ENCODE measurements at regions not wholly inside any gene's neighbourhood (a gene's known extent, or its start where the extent isn't known, plus 50 kb on each side); places are given as distances from the start of the nearest gene placed in this dataset.
"Not testable (repeated sequence)": the region's sequence is repeated elsewhere in the genome, so short reads cannot be mapped to it uniquely, and the experiment has no call there.

DNA sequence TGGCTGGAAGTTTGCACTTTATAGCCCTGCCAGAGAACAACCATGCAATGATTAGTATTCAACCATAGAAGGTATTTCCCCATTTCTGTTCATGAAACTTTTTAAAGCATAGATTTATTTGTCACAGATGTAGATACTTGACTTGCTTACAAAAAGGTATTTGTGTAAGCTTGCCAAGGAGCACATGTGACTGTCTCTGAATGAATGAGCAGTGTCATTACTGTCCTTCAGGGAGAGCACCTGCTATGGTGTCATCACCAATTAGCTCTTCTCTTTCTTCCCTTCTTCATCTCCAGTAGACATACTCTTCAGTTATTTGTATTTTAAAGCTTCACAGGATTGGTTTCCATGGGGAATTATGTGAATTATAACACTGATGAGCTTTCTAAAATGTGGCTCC, 1064.7 kb upstream of the GRIA3 start:
- Mint-ChIP-seq H3K36me3 (no peaks in the 10 kb centered on the region), H3K4me3 (no peak overlapping the region), H3K4me1 (peaks cover 1% of the 10 kb centered on the region), H3K27me3 (ENCODE audit: low read depth) (no peaks in the 10 kb centered on the region), H3K27ac (no peak overlapping the region), H3K9me3 (peaks cover 37% of the 10 kb centered on the region)
- TF ChIP-seq, protein P1, sequence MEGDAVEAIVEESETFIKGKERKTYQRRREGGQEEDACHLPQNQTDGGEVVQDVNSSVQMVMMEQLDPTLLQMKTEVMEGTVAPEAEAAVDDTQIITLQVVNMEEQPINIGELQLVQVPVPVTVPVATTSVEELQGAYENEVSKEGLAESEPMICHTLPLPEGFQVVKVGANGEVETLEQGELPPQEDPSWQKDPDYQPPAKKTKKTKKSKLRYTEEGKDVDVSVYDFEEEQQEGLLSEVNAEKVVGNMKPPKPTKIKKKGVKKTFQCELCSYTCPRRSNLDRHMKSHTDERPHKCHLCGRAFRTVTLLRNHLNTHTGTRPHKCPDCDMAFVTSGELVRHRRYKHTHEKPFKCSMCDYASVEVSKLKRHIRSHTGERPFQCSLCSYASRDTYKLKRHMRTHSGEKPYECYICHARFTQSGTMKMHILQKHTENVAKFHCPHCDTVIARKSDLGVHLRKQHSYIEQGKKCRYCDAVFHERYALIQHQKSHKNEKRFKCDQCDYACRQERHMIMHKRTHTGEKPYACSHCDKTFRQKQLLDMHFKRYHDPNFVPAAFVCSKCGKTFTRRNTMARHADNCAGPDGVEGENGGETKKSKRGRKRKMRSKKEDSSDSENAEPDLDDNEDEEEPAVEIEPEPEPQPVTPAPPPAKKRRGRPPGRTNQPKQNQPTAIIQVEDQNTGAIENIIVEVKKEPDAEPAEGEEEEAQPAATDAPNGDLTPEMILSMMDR (IDR thresholded peaks at IDR 0.05; ENCODE audit: unreplicated experiment): no peak
- DNase-seq (ENCODE audit: low spot score in 2 of 2, unreplicated experiment in 2 of 2): no peak

GRCh38 chrX:122122274-122122673, 1061.8 kb upstream of the GRIA3 start:
- Mint-ChIP-seq H3K27me3 (ENCODE audit: low read depth) (no peaks in the 10 kb centered on the region), H3K4me3 (no peak overlapping the region), H3K4me1 (no peaks in the 10 kb centered on the region), H3K9me3 (peaks cover 29% of the 10 kb centered on the region), H3K36me3 (no peaks in the 10 kb centered on the region), H3K27ac (no peak overlapping the region)
- no peak for DNase-seq (ENCODE audit: low spot score in 2 of 2, unreplicated experiment in 2 of 2)
- TF ChIP-seq, protein P1 (IDR thresholded peaks at IDR 0.05; ENCODE audit: unreplicated experiment): no peak

DNA sequence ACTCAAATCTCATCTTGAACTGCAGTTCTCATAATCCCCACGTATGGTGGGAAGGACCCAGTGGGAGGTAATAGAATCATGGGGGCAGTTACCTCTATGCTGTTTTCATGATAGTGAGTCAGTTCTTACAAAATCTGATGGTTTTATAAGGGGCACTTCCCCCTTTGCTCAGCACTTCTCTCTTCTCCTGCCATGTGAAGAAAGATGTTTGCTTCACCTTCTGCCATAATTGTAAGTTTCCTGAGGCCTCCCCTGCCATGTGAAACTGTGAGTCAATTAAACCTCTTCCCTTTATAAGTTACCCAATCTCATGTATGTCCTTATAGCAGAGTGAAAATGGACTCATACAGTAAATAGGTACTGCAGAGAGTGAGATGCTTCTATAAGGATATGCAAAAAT, 1050.6 kb upstream of the GRIA3 start:
- DNase-seq (ENCODE audit: low spot score in 2 of 2, unreplicated experiment in 2 of 2): no peak
- no peaks in the 10 kb centered on the region for H3K27me3 Mint-ChIP-seq (ENCODE audit: low read depth)
- H3K27ac Mint-ChIP-seq: no peak overlapping the region
- TF ChIP-seq, protein P1 (IDR thresholded peaks at IDR 0.05; ENCODE audit: unreplicated experiment): no peak
- H3K4me1 Mint-ChIP-seq: no peaks in the 10 kb centered on the region
- no peak overlapping the region for H3K4me3 Mint-ChIP-seq
- no peaks in the 10 kb centered on the region for H3K36me3 Mint-ChIP-seq
- H3K9me3 Mint-ChIP-seq: peaks cover 46% of the 10 kb centered on the region

- no peak for DNase-seq (ENCODE audit: low spot score in 2 of 2, unreplicated experiment in 2 of 2)
- H3K4me3 Mint-ChIP-seq: no peak overlapping the region
- no peaks in the 10 kb centered on the region for H3K36me3 Mint-ChIP-seq
- peaks cover 41% of the 10 kb centered on the region for H3K9me3 Mint-ChIP-seq
- H3K27ac Mint-ChIP-seq: no peak overlapping the region
- no peaks in the 10 kb centered on the region for H3K4me1 Mint-ChIP-seq
- no peaks in the 10 kb centered on the region for H3K27me3 Mint-ChIP-seq (ENCODE audit: low read depth)
- TF ChIP-seq, protein P1 (IDR thresholded peaks at IDR 0.05; ENCODE audit: unreplicated experiment): no peak
Observed at GRCh38 chrX:122134291-122134690, 1049.8 kb upstream of the GRIA3 start.

- TF ChIP-seq, protein P1 (IDR thresholded peaks at IDR 0.05; ENCODE audit: unreplicated experiment): no peak
- no peak for DNase-seq (ENCODE audit: low spot score in 2 of 2, unreplicated experiment in 2 of 2)
- H3K4me3 Mint-ChIP-seq: no peak overlapping the region
- H3K27ac Mint-ChIP-seq: no peak overlapping the region
- H3K9me3 Mint-ChIP-seq: peaks cover 41% of the 10 kb centered on the region
- H3K36me3 Mint-ChIP-seq: no peaks in the 10 kb centered on the region
- no peaks in the 10 kb centered on the region for H3K27me3 Mint-ChIP-seq (ENCODE audit: low read depth)
- H3K4me1 Mint-ChIP-seq: no peaks in the 10 kb centered on the region
Observed at GRCh38 chrX:122135070-122135469, 1049.0 kb upstream of the GRIA3 start.

DNA sequence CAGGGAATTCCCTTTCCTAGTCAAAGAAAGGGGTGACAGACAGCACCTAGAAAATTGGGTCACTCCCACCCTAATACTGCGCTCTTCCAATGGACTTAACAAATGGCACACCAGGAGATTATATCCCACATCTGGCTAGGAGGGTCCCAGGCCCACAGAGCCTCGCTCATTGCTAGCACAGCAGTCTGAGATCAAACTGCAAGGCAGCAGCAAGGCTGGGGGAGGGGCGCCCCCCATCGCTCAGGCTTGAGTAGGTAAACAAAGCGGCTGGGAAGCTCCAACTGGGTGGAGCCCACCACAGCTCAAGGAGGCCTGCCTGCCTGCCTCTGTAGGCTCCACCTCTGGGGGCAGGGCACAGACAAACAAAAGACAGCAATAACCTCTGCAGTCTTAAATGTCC, 1043.9 kb upstream of the GRIA3 start:
- not testable (repeated sequence) for H3K27ac Mint-ChIP-seq; H3K4me3 Mint-ChIP-seq; DNase-seq (ENCODE audit: low spot score in 2 of 2, unreplicated experiment in 2 of 2); H3K4me1 Mint-ChIP-seq; H3K27me3 Mint-ChIP-seq (ENCODE audit: low read depth); H3K36me3 Mint-ChIP-seq
- peaks cover 39% of the 10 kb centered on the region for H3K9me3 Mint-ChIP-seq

Measured in mesothelial cell of epicardium (in vitro differentiated cells).